OCI-LY7 (cell line): ENCODE measurements at regions not wholly inside any gene's neighbourhood (a gene's known extent, or its start where the extent isn't known, plus 50 kb on each side); places are given as distances from the start of the nearest gene placed in this dataset.

ENCODE experiments used
- BruUV-seq: library from RNA; stranded (reverse); fragments of 400-500 nt; replicated peaks from 2 replicates; lab custom pipeline; 2021; lab: Mats Ljungman, UMichigan
- CTCF ChIA-PET: fragments of 300-600 bp; sonication (Branson Sonifier 250); formaldehyde crosslinking; loops from one replicate; lab custom pipeline; 2022; ENCODE audit warnings: antibody characterized with exemption; ENCODE audit not compliant: unreplicated experiment; lab: Charles Lee
- POLR2A ChIA-PET: fragments of 300-600 bp; sonication (Branson Sonifier 250); formaldehyde crosslinking; loops from one replicate; lab custom pipeline; 2022; ENCODE audit warnings: antibody characterized with exemption; lab: Charles Lee
- DNase-seq: peaks from one replicate; pipeline ENCODE4 v3.0.0-alpha.2; 2015; ENCODE audit warnings: low spot score
- H2AFZ ChIP-seq: fragments of 200-600 bp; sonication (generic), shearing (Covaris generic); 2 replicates; pipeline ENCODE4 v1.6.1; 2014; ENCODE audit warnings: mild to moderate bottlenecking, antibody characterized with exemption, low read length, moderate library complexity
- H3K27ac ChIP-seq: fragments of 200-600 bp; sonication (generic); 2 replicates; pipeline ENCODE4 v1.5.1; 2014; ENCODE audit warnings: mixed run types, low read depth, mild to moderate bottlenecking, moderate library complexity, low read length, inconsistent platforms; ENCODE audit not compliant: poor library complexity, severe bottlenecking
- H3K36me3 ChIP-seq: fragments of 200-600 bp; sonication (generic); 2 replicates; pipeline ENCODE4 v1.6.1; 2014; ENCODE audit warnings: mild to moderate bottlenecking, antibody characterized with exemption, low read length, moderate library complexity, mixed read lengths; ENCODE audit not compliant: insufficient read depth
- H3K4me1 ChIP-seq: fragments of 200-600 bp; sonication (generic); 2 replicates; pipeline ENCODE4 v1.5.1; 2014; ENCODE audit warnings: mild to moderate bottlenecking, low read length; ENCODE audit not compliant: insufficient read depth, poor library complexity, severe bottlenecking
- H3K4me2 ChIP-seq: fragments of 200-600 bp; sonication (generic); 2 replicates; pipeline ENCODE4 v1.6.1; 2014; ENCODE audit warnings: mild to moderate bottlenecking, low read length
- H3K4me3 ChIP-seq: fragments of 200-600 bp; sonication (generic); 2 replicates; pipeline ENCODE4 v1.5.1; 2014; ENCODE audit warnings: mild to moderate bottlenecking, low read depth, low read length; ENCODE audit not compliant: poor library complexity, severe bottlenecking
- H3K79me2 ChIP-seq: fragments of 200-600 bp; sonication (generic); 2 replicates; pipeline ENCODE4 v1.6.1; 2016; ENCODE audit warnings: low read depth, mild to moderate bottlenecking, low read length, moderate library complexity, mixed read lengths; ENCODE audit not compliant: insufficient read depth
- H3K9me2 ChIP-seq: fragments of 200-600 bp; sonication (generic); 2 replicates; pipeline ENCODE4 v1.6.1; 2016; ENCODE audit warnings: mild to moderate bottlenecking, low read length, mixed read lengths; ENCODE audit not compliant: insufficient read depth
- H3K9me3 ChIP-seq: fragments of 200-600 bp; sonication (generic); 2 replicates; pipeline ENCODE4 v1.6.1; 2014; ENCODE audit warnings: mild to moderate bottlenecking, mixed run types, low read length, mixed read lengths
- H4K20me1 ChIP-seq: fragments of 200-600 bp; sonication (generic); 2 replicates; pipeline ENCODE4 v1.6.1; 2014; ENCODE audit warnings: mild to moderate bottlenecking, antibody characterized with exemption, low read length, moderate library complexity, mixed read lengths; ENCODE audit not compliant: insufficient read depth
- CTCF ChIP-seq: fragments of 200-600 bp; sonication (generic); conservative IDR thresholded peaks from 2 replicates; pipeline ENCODE4 v1.5.1; 2014; ENCODE audit warnings: mild to moderate bottlenecking, antibody characterized with exemption, low read length, moderate library complexity, mixed read lengths
- EZH2phosphoT487 ChIP-seq: fragments of 200-600 bp; sonication (generic); IDR thresholded peaks from 2 replicates; pipeline ENCODE4 v1.6.1; 2018; ENCODE audit warnings: low read depth, borderline replicate concordance, mild to moderate bottlenecking, mixed run types, antibody characterized with exemption, low read length, moderate library complexity, mixed read lengths
- intact Hi-C: fragments of 100-400 bp; cut with micrococcal nuclease; formaldehyde crosslinking; loops from one replicate; pipeline ENCODE4 v1.10.0; 2022; ENCODE audit not compliant: unreplicated experiment

DNA sequence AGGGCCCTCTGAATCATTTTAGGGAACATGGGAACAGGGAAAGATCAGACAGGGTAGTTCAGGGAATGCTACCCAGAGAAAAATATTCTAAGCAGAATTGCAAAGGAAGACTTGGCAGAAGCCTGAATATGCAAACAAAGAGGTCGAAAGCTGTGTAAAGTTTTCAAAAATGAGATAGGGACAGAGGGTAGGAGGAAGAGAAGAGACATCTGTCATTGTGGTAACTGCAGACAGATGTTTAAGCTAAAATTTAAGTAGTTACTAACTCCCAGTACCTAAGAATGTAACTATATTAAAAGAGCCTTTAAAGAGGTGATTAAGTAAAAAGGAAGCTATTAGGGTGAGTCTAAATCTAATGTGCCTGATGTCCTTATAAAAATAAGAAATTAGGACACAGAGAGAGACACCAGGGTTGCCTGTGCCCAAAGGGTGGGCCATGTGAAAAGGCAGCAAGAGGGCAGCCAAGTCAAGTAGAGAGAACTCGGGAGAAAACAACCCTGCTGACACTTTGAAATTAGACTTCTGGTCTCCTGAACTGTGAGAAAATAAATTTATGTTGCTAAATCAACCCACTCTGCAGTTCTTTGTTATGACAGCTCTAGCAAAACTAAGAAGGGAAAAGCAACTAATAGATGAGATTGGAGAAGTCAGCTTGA lies 1647.4 kb upstream of the C9orf72 start:
- intact Hi-C loops, result no loop called here
- no peaks in the 10 kb centered on the region for H3K9me3 ChIP-seq
- H3K4me1 ChIP-seq, result no peaks in the 10 kb centered on the region
- H3K36me3 ChIP-seq, result no peaks in the 10 kb centered on the region
- no peaks in the 10 kb centered on the region for H3K9me2 ChIP-seq
- ChIA-PET POLR2A (interaction anchor here (1.8 kb wide), 1 partner anchor 11 kb away, joined by 6 read pairs; no protein-coding TSS in a partner anchor), CTCF (no interaction called here)
- DNase-seq, result no peak
- H4K20me1 ChIP-seq, result no peaks in the 10 kb centered on the region
- BruUV-seq, result no TSS peak
- H3K4me3 ChIP-seq, result no peak overlapping the region
- no peak overlapping the region for H3K4me2 ChIP-seq
- no peaks in the 10 kb centered on the region for H3K79me2 ChIP-seq
- no peak overlapping the region for H2AFZ ChIP-seq
- H3K27ac ChIP-seq, result no peak overlapping the region
- TF ChIP-seq CTCF (no peak), EZH2phosphoT487 (no peak)

- POLR2A ChIA-PET, result no interaction called here
- no peak for TF ChIP-seq CTCF
Measured at GRCh38 chr9:29228558-29228957, 1655.3 kb upstream of the C9orf72 start.

DNA sequence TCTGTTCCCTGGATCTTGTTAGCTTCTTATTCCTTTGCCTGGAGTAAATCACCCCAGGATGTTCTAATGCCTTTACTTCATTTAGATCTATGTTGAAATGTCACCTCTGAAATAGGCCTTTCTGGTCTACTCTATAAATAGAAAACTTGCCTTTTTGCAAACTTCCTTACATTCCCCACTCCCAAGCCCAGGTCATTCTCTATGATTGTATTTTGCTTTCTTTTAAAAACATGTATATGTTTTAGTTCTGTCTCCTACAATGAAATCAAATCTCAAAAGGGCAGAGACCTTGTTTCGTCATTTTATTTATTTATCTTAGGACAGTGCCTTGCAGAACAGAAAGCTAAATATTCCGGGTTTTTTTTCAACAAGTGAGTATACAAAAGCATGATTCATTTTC lies 1657.7 kb upstream of the C9orf72 start:
- ChIA-PET CTCF (no interaction called here), POLR2A (interaction anchor here (1.0 to 2.0 kb wide), 2 partner anchors 8 to 10 kb away, joined by 3 to 6 read pairs; no protein-coding TSS in a partner anchor)
- Histone ChIP-seq H3K9me2 (no peaks in the 10 kb centered on the region), H3K27ac (no peak overlapping the region), H3K4me1 (no peaks in the 10 kb centered on the region), H3K9me3 (no peaks in the 10 kb centered on the region), H4K20me1 (no peaks in the 10 kb centered on the region), H3K36me3 (no peaks in the 10 kb centered on the region), H2AFZ (no peak overlapping the region), H3K4me3 (no peak overlapping the region), H3K4me2 (no peak overlapping the region), H3K79me2 (no peaks in the 10 kb centered on the region)
- intact Hi-C loops, result no loop called here
- no peak for DNase-seq
- TF ChIP-seq EZH2phosphoT487 (no peak), CTCF (no peak)
- BruUV-seq, result no TSS peak

More at GRCh38 chr9:29228558-29228957, 1655.3 kb upstream of the C9orf72 start:
- Histone ChIP-seq H3K36me3 (no peaks in the 10 kb centered on the region), H3K27ac (no peak overlapping the region), H3K4me2 (no peak overlapping the region), H2AFZ (no peak overlapping the region), H3K4me1 (no peaks in the 10 kb centered on the region), H3K9me2 (no peaks in the 10 kb centered on the region), H4K20me1 (no peaks in the 10 kb centered on the region), H3K9me3 (no peaks in the 10 kb centered on the region), H3K4me3 (no peak overlapping the region), H3K79me2 (no peaks in the 10 kb centered on the region)
- intact Hi-C loops, result no loop called here
- no TSS peak for BruUV-seq
- CTCF ChIA-PET, result no interaction called here
- no peak for DNase-seq
